Kidney (tissue), 13 donors: ENCODE measurements at regions not wholly inside any gene's neighbourhood (a gene's known extent, or its start where the extent isn't known, plus 50 kb on each side); places are given as distances from the start of the nearest gene placed in this dataset.

Experiments used
- DNase-seq, 5 donors: peaks; one replicate each; pipeline ENCODE4 v3.0.0-alpha.2; 2013 to 2020
- FAIRE-seq: peaks from 2 replicates; lab custom pipeline; 2012; peaks lifted over from hg19 to GRCh38; lab: Jason Lieb, UNC
- H3K27ac ChIP-seq, 2 donors: one replicate each; pipeline ENCODE4 v1.7.0; 2013; ENCODE audit warnings: low read depth in 2 of 2, low read length in 2 of 2, inconsistent platforms in 1 of 2
- H3K27me3 ChIP-seq: one replicate; pipeline ENCODE4 v1.7.1; 2013; ENCODE audit warnings: low read length, inconsistent platforms; ENCODE audit not compliant: control insufficient read depth, insufficient read depth
- H3K36me3 ChIP-seq, 3 donors: one replicate each; pipeline versions ENCODE4 v1.7.0 to v1.7.1; 2013; ENCODE audit warnings: low read length in 3 of 3, control low read depth in 1 of 3, inconsistent platforms in 1 of 3; ENCODE audit not compliant: insufficient read depth in 3 of 3, control insufficient read depth in 2 of 3
- H3K4me1 ChIP-seq, 3 donors: one replicate each; pipeline versions ENCODE4 v1.7.0 to v1.7.1; 2013; ENCODE audit warnings: low read length in 3 of 3, inconsistent platforms in 1 of 3, low read depth in 1 of 3; ENCODE audit not compliant: control insufficient read depth in 2 of 3, insufficient read depth in 2 of 3
- H3K4me3 ChIP-seq, 3 donors: one replicate each; pipeline versions ENCODE4 v1.7.0 to v1.8.1; 2013; ENCODE audit warnings: low read length in 3 of 3, control low read depth in 1 of 3, inconsistent platforms in 1 of 3
- H3K9ac ChIP-seq, 3 donors: one replicate each; pipeline versions ENCODE4 v1.7.0 to v1.7.1; 2013; ENCODE audit warnings: low read length in 3 of 3, control low read depth in 1 of 3, inconsistent platforms in 1 of 3
- H3K9me3 ChIP-seq, 3 donors: one replicate each; pipeline versions ENCODE4 v1.7.0 to v1.7.1; 2013; ENCODE audit warnings: low read length in 3 of 3, control low read depth in 1 of 3, inconsistent platforms in 1 of 3; ENCODE audit not compliant: control insufficient read depth in 2 of 3, insufficient read depth in 1 of 3
- CTCF ChIP-seq: IDR thresholded peaks from 3 replicates; pipeline ENCODE4 v1.5.1; 2012; ENCODE audit warnings: mild to moderate bottlenecking, moderate library complexity, borderline replicate concordance; ENCODE audit not compliant: insufficient read depth; ENCODE audit errors: extremely low read depth
- intact Hi-C: fragments of 100-400 bp; cut with DNase I; formaldehyde crosslinking; loops from one replicate; pipeline ENCODE4 v1.11.1; 2022
- donor health status: control.
- donor health status: control.
- donor health status: control.
- donor health status: control.
- donor health status: control.
- donor health status: DM: yes; HTN: yes; CAD: no.
- donor health status: Normal renal cell carcinoma (clear cell type).

- Histone ChIP-seq H3K9ac (no peak overlapping the region), H3K4me1 (no peaks in the 10 kb centered on the region), H3K27me3 (no peaks in the 10 kb centered on the region), H3K4me3 (no peak overlapping the region), H3K36me3 (no peaks in the 10 kb centered on the region), H3K9me3 (no peaks in the 10 kb centered on the region), H3K27ac (no peak overlapping the region)
- no peak for FAIRE-seq
- intact Hi-C loops: no loop called here
- no peak for DNase-seq
- TF ChIP-seq CTCF: no peak
These were observed 173.2 kb upstream of the EYA4 start for GRCh38 chr6:133067960-133068359.

GRCh38 chr6:133070410-133071043 is 170.6 kb upstream of the EYA4 start:
- DNase-seq (no peak), FAIRE-seq (no peak)
- TF ChIP-seq CTCF: no peak
- intact Hi-C loops: no loop called here
- Histone ChIP-seq H3K27me3 (no peaks in the 10 kb centered on the region), H3K9ac (no peak overlapping the region), H3K4me1 (no peaks in the 10 kb centered on the region), H3K4me3 (no peak overlapping the region), H3K9me3 (no peaks in the 10 kb centered on the region), H3K36me3 (no peaks in the 10 kb centered on the region), H3K27ac (no peak overlapping the region)

- TF ChIP-seq CTCF: no peak
- Histone ChIP-seq H3K27ac (no peak overlapping the region), H3K4me1 (no peaks in the 10 kb centered on the region), H3K27me3 (no peaks in the 10 kb centered on the region), H3K9ac (no peak overlapping the region), H3K36me3 (no peaks in the 10 kb centered on the region), H3K4me3 (no peak overlapping the region), H3K9me3 (no peaks in the 10 kb centered on the region)
- no peak for FAIRE-seq
- DNase-seq: no peak
- intact Hi-C loops: no loop called here
These were observed 161.3 kb upstream of the EYA4 start for GRCh38 chr6:133079901-133080300.
